ENCODE measurements at regions not wholly inside any gene's neighbourhood (a gene's known extent, or its start where the extent isn't known, plus 50 kb on each side); places are given as distances from the start of the nearest gene placed in this dataset.
"Not testable (repeated sequence)": the region's sequence is repeated elsewhere in the genome, so short reads cannot be mapped to it uniquely, and the experiment has no call there.

DNA sequence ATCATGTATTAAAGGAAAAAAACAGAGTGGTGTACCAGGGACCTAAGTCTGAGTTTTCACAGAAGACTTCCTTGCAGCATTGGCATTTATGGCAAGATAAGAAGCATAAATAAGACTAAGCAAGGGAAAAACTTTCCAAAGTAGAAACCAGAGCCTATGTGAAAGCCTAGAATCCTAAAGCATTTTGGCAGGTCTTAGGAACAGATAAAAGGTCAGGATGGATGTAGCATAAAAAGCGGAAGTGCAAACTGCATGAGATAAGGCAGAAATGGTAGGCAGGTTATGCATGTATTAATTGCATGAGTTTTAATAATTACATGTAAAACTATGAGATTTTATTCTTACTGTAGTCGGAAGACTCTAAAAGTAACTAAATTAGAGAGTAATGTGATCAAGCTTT is 596.5 kb downstream of the SUCLG1 start:
- no peak for DNase-seq

DNA sequence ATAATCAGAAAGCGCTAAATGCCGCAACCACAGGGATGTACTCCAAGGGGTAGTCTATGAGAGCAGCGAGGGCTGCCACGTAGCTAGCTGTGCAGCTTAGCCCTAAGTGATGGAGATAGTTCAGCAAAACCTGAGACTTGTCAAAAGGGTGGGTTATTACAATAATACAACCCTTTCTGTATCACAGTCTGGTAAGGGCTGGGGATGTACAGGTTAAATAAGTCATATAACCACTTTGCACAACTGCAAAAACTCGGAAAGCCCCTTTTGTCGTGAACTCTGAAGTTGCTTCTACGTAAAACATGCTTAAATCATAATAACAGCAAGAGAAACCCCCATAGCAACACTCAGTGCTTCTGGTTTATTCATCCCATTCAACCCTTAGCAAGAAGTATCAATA is 598.8 kb downstream of the SUCLG1 start:
- DNase-seq, result no peak

DNA sequence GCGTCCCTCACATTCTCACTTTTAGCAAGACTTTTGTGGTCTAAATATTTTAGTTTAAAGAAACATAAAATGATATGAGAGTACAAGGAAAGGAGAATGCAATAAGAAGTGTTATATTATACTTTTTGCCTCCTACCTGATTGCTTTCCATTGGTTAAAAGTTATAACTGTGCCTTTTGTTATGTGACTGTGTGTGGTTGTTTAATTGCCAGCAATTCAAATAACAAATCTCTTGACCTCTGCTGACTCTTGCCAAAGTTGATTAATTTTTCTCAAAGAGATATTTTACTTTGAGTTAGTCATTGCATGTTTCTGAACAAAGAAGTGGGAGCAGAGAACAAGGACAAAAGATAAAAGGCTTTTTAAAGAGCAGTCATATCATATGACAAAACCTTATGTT is 599.5 kb downstream of the SUCLG1 start:
- DNase-seq, result no peak

DNA sequence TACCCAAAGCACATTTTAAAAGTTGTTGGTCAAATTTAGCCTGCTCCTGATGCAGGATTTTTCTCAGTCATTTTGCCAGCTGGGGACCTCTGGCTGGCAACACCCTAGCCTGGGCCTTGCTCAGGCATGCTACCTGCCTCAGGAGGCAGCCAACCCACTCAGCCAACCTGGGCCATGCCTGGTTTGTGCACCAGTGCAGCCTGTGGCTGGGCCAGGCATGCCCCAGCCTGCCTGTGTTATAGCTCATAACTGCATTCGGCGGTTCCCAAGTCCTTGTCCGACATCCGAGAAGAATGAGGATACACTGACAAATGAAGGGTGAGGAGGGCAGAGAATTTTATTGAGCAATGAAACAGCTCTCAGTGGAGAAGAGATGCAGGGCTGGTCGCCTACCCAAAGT is 608.0 kb downstream of the SUCLG1 start:
- no peak for DNase-seq

DNA sequence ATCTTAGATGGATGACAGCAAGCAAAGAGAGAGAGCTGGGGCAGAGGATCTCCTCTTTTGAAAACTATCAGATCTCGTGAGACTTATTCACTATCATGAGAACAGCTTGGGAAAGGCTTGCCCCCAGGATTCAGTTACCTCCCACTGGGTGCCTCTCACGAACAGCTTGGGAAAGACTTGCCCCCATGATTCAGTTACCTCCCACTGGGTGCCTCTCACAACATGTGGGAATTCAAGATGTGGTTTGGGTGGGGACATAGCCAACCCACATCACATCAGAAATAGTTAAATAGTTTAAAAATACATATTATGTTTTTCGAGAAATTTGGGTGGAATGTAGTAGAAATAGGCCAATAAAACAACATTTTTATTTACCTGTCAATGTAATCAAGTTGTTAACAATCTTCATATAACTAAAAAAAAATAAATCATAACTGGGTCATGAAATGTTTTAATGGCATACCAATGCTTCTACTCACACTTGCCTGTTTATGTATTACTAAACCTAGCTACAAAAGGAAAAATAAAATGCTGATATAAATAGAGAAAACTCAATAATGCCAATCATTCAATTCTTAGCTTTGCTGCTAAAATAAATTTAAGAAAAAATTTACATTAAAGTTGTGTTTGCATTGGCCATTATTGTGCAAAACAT is 608.9 kb downstream of the SUCLG1 start:
- DNase-seq, result no peak

DNA sequence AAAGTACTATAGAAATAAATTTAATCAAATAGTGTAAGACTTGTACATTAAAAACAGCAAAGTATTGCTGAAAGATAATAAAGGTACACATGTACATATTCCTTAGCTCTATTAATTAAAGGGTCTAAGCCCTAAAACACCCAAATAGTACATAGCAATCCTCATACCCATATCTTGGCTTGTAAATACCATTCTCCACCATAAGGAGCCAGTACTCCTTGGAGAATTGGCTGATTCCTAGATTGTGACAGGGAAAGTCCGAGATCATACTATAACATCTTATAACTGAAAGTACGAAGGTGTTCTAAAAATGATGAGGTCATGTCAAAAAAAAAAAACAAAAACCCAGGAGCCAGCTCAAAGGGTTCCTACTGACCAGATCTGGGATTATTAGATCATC is 614.6 kb downstream of the SUCLG1 start:
- DNase-seq, result no peak

DNA sequence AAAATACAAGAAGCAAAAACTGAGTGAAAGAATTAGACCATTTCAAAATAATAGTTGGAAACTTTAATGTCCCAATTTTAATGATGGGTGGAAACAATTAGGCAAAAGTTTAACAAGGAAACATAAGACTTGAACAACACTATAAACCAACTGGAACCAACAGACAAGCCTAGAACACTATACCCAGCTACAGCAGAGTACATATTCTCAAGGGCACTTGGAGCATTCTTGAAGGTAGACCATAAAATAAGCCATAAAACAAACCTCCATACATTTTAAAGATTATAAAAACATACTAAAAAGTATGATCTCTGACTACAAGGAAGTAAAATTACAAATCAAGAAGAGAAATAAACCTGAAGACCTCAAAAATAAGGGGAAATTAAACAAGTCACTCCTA is 616.7 kb downstream of the SUCLG1 start:
- no peak for DNase-seq

DNA sequence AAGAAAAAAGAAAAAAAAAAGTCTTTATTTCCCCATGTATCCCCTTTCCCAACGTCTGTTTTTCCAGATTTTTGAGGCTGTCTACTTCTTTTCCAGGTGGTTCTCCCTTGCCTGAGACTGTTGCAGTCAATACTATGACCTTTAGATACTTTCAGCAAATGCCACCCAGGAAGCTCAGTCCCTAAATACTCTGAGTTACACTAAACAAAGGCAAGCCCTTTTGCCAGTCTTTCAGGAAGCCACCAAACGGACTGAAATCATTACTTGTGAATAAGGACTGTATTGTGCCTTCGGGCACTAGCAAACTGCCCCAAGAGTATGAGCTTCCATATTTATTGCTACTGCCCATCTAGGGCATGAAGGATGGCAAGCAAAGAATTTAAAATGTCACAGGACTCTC is 621.3 kb downstream of the SUCLG1 start:
- no peak for DNase-seq

DNA sequence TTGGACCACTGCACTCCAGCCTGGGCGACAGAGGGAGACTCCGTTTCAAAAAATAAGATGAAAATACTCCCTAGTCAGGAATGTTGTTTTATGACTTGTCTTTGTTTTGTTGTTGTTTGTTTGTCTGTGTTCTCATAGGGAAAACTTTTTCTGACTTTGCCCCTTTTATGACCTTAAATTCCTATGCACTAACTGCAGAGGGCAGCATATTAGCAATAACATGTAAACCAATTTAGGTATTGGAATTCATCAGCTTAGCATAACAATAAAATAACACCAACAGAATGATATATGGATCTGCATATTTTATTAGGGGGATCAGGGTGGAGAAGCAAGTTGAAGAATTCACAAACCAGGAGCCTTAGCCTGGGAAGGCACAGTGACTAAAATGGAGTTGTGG is 631.5 kb downstream of the SUCLG1 start:
- no peak for DNase-seq

DNA sequence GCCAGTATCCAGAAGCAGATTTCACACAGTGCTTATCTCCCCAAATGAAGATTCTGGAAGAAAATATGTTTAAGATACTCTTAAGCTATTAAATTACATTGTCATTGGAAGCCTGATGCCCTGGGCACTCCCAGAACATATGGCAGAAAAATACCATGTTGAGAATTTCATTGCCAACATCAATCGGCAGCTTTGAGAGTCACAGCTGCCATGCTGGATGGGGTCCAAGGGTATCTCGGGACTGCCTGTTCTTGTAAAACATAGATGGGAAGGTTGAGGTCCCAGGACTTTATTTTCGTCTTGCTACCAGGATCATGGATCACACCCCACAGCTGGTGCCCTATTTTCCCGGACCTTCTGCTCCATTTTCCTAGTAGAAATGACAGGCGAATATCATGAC is 632.5 kb downstream of the SUCLG1 start:
- peak; percentile 9 for DNase-seq

DNA sequence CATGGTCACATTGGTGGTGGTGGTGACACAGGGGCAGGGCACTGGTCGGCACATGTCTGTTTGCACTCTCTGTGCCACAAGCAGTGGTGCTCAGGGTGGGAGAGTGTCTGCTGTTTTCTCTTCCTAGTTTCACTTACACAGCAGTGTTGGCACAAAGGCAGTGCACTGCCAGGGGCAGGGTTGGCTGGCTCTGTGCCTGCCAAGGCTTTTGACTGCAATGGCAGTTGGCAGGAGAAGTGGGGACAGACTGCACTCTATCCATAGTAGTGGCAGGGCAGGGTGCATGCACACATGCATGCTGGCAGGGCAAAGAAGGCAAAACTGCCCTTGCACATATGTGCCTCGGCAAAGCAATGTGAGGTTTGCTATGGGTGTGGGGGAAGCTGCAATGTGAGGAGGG is 635.9 kb downstream of the SUCLG1 start:
- no peak for DNase-seq

DNA sequence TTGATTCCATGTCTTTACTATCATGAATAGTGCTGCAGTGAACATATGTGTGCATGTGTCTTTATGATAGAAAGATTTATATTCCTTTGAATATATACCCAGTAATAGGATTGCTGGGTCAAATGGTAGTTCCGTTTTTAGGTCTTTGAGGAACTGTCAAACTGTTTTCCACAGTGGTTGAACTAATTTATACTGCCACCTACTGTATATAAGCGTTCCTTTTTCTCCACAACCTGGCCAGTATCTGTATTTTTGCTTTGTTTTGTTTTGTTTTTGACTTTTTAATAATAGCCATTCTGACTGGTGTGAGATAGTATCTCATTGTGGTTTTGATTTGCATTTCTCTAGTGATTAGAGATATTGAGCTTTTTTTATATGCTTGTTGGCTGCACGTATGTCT is 641.6 kb downstream of the SUCLG1 start:
- DNase-seq, result no peak

DNA sequence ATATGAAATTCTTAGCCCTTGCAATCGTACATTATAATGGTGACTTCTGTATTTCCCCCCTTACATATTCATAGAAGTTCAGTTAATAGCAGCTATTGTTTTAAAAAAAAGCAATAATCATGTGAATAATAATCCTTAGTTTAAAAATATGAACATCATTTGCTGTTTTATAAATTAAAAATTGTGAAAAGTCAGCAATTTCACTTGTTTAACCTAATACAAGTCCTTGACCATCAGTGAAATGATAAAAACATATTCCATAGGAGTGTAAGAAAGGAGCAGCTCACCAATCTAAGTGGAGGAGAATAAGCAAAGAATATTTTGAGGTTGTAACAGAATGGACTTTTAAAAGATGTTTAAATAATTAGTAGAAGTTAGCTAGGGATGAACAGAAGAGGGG is 650.2 kb downstream of the SUCLG1 start:
- no peak for DNase-seq

DNA sequence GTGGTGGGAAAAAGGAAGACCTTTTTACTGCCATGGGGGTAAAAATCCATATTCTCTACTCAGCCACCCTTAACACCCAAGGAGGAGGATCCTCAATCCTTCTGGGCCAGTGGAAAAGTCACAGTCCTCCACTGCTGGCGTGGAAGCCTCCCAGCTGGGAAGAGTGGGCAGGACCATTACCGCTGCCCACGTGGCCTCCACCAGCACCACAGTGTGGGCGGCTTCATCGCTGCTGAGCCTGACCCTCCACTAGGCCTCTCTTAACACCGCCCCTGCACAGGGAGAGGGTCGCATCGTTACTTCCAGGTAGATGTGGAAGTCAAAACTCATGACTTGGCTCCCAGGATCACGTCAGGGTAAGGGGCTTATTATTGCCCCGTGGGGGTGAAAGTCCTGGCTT is 656.5 kb downstream of the SUCLG1 start:
- DNase-seq, result no peak

DNA sequence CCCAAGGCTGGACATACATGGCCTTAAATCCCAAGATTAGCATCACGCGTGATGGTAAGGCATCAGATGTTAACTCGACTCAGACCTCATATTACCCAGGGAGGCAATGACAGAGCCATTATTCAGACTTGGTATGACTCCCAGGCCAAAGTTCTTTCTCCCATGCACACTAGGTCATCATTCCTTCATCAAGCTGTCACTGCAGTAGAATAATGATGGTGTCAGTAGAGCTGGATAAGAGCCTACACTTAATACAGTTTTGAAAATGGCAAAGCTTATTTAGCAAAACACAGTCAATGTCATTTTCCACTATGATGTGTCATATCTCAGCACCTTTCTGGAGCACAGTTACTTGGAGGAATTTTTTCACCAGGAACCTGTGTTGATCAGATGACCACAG is 663.3 kb downstream of the SUCLG1 start:
- no peak for DNase-seq

DNA sequence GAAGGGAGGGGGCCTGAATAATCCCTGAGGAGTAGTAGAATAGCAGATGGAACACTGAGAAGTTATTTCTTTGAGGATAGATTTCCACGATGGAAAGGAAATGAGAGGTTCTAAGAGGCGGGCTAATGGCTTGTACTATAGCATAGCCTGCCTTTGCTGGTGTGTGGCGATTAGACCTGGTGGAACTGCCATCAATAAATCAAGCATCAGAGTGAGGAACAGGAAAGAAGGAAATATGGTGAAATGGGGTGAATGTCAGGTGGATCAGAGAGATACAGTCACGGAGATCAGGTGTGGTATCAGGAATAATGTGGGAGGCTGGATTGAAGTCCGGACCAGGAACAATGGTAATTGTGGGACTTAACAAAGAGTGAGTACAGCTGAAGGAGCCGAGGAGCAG is 668.6 kb downstream of the SUCLG1 start:
- not testable (repeated sequence) for DNase-seq

DNA sequence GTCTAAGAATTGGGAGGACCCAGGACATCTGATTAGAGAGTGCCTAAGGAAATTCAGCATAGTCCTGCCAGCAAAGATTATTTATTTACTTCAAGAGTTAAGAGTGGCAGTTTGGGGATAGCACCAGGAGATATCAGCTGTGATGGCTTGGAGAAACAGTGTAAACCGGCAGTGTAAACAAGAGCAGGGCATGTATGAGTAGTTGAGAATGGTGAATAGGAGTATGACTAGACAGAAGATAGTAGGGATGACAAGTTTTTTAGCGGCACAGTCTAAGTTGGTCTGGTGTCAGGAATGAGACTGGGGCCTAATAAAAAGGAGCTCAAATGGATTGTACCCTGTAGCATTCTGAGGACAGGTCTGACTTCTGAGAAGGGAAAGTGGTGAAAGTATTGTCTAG is 669.4 kb downstream of the SUCLG1 start:
- not testable (repeated sequence) for DNase-seq

DNA sequence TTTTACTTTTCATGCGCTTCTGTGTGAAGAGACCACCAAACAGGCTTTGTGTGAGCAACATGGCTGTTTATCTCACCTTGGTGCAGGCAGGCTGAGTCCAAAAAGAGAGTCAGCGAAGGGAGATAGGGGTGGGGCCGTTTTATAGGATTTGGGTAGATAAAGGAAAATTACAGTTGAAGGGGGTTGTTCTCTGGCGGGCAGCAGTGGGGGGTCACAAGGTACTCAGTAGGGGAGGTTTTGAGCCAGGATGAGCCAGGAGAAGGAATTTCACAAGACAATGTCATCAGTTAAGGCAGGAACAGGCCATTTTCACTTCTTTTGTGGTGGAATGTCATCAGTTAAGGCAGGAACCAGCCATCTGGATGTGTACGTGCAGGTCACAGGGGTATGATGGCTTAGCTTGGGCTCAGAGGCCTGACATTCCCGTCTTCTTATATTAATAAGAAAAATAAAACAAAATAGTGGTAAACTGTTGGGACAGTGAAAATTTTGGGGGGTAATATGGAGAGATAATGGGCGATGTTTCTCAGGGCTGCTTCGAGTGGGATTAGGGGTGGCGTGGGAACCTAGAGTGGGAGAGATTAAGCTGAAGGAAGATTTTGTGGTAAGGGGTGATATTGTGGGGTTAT is 670.0 kb downstream of the SUCLG1 start:
- not testable (repeated sequence) for DNase-seq

DNA sequence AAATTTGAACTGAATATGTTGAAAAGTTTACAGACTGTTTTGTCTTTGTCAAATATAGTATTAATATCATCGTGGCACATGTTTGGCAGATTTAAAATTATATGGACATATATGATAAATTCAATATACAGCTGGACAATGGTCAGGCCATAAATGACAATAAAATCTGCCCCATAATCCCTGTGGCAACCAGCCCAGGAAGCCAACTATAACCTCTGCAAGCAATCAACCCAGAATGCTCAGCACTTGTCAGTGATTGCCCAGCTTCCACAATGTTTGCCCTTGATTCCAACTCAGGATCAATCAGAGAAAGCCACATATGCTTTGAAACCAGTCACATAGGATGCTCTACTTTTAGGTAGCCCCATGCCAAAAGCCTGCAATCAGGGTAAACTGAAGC is 671.9 kb downstream of the SUCLG1 start:
- DNase-seq, result no peak

DNA sequence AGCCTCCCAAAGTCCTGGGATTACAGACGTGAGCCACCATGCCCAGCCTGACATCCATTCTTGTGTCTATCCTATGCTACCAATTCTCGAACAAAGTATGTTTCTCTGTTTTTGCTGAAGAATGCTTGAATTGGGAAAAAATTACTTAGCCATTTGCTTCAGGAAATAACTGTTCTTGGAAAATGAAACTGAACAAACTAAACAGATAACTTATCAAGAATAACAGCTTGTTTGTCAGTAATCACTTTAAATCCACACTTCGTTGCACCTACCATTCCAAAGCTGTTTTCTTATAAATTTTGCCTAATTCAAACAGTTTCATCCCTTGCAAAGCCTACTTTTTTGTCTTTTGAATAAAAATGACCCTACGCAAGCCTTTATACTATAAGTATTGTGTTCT is 672.9 kb downstream of the SUCLG1 start:
- no peak for DNase-seq

DNA sequence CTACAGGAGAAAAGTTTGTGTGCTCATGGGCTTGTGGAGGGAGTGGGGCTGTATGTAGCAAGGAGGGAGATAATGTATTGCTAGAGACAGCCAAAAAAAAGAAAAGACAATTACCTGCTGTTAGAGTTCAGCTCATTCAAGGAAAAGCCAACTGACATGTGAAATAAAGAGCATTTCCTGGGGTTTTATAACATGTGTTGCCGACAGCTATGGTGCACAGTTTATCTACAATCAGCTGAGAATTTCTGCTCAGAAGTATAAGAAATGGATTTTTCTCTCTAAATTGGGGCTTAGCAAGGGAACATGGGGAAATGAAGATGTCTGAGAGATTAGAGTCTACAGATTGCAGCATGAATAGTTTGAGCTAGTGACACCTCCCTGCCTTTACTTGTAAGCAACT is 674.1 kb downstream of the SUCLG1 start:
- no peak for DNase-seq

DNA sequence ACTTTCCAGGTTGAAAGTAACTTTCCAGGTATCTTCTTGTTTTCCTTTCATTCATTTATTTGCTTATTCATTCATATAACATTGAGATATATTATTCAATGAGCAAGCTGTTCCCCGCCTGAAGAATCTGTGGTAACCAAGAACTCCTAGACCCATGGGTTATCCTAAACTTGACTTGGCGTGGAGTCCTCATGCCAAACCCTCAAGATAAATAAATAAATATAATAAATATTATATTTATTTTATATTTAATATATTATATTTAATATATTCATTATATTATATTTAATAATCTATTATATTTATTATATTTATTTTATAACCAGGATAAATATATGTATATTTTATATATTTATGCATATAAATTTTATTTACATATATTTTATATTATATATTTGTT is 674.8 kb downstream of the SUCLG1 start:
- DNase-seq, result no peak

DNA sequence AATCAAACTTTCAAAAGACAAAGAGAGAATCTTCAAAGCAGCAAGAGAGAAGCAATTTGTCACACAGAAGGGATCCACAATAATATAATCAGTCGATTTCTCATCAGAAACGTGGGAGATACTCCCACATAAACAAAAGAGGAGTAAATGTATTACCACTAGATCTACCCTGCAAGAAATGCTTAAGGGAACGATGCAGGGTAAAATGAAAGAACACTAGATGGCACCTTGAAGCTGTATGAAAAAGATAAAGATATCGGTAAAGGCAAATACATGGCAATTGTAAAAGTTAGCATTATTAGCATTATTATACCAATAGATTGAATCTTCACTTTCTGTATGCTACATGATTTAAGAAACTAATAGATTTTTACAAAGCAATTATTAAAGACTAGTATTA is 677.0 kb downstream of the SUCLG1 start:
- DNase-seq, result no peak

DNA sequence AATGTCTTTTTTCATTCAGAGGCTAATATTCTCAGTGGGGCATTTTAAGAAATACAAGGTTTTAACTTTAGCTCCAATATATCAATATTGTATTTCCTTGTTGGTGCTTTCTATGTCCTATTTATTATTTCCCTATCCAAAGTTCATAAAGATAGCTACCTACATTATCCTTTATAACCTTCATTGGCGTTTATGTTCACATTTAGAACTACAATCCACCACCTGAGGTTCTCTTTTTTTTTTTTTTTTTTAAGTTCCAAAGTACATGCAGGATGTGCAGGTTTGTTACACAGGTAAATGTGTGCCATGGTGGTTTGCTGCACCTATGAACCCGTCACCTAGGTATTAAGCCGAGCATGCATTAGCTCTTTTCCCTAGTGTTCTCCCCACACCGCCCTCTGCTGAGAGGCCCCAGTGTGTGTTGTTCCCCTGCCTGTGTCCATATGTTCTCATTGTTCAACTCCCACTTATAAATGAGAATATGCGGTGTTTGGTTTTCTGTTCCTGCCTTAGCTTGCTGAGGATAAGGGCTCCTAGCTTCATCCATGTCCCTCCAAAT is 694.6 kb downstream of the SUCLG1 start:
- DNase-seq, result no peak

DNA sequence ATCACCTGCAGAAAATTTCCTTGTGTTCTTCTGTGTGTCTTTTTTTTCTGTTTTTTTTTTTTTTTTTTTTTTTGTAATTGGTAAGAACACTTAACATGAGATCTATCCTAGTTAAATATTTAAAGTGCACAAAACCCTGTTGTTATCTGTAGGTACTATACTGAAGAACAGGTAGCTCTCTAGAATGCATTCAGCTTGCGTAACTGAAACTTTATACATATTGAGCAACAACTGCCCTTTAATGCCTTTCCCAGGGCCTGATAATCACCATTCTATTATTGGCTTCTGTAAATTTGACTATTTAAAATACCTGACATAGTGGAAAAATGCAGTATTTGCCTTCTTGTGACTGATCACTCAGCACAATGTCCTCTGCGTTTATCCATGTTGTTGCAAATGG is 701.8 kb downstream of the SUCLG1 start:
- DNase-seq, result no peak

Data from hindlimb muscle (tissue), 1 donor.